SK-N-MC (cell line): ENCODE measurements at regions not wholly inside any gene's neighbourhood (a gene's known extent, or its start where the extent isn't known, plus 50 kb on each side); places are given as distances from the start of the nearest gene placed in this dataset.

ENCODE experiments used
- EZH2 ChIP-seq: fragments of 200-600 bp; sonication (generic); IDR thresholded peaks from one replicate; pipeline ENCODE4 v1.6.1; 2017; ENCODE audit warnings: antibody characterized with exemption
- POLR2AphosphoS5 ChIP-seq: IDR thresholded peaks from 2 replicates; pipeline ENCODE4 v1.6.1; 2012; ENCODE audit warnings: mild to moderate bottlenecking, low read depth, low read length, borderline replicate concordance

GRCh38 chr5:172530878-172531703, 76.8 kb upstream of the SH3PXD2B start:
- TF ChIP-seq POLR2AphosphoS5 (no peak), EZH2 (no peak)
